Loucy (cell line): ENCODE measurements at regions not wholly inside any gene's neighbourhood (a gene's known extent, or its start where the extent isn't known, plus 50 kb on each side); places are given as distances from the start of the nearest gene placed in this dataset.

Experiments used
- H2AFZ ChIP-seq: fragments of 200-600 bp; sonication (generic); 2 replicates; pipeline ENCODE4 v1.6.0; 2016; ENCODE audit warnings: antibody characterized with exemption, mild to moderate bottlenecking, low read length, moderate library complexity
- H3F3A ChIP-seq: fragments of 200-600 bp; 2 replicates; pipeline ENCODE4 v1.6.0; 2016; ENCODE audit warnings: antibody characterized with exemption, low read depth, mild to moderate bottlenecking
- H3K27me3 ChIP-seq: fragments of 200-600 bp; sonication (generic); 2 replicates; pipeline ENCODE4 v1.6.1; 2014; ENCODE audit warnings: low read length, mild to moderate bottlenecking; ENCODE audit not compliant: insufficient read depth, poor library complexity, severe bottlenecking
- H3K36me3 ChIP-seq: fragments of 200-600 bp; sonication (generic); 2 replicates; pipeline ENCODE4 v1.6.1; 2016; ENCODE audit warnings: low read length; ENCODE audit not compliant: insufficient read depth
- H3K4me1 ChIP-seq: fragments of 200-600 bp; sonication (generic); 2 replicates; pipeline ENCODE4 v1.5.1; 2014; ENCODE audit warnings: low read length, mild to moderate bottlenecking; ENCODE audit not compliant: insufficient read depth, poor library complexity, severe bottlenecking
- H3K4me2 ChIP-seq: fragments of 200-600 bp; sonication (generic); 2 replicates; pipeline ENCODE4 v1.6.0; 2014; ENCODE audit warnings: antibody characterized with exemption, low read length, low read depth, mild to moderate bottlenecking; ENCODE audit not compliant: poor library complexity, severe bottlenecking
- H3K4me3 ChIP-seq: fragments of 200-600 bp; sonication (generic); 2 replicates; pipeline ENCODE4 v1.5.1; 2014; ENCODE audit warnings: low read length, mild to moderate bottlenecking, mixed read lengths; ENCODE audit not compliant: poor library complexity, severe bottlenecking
- H3K79me2 ChIP-seq: fragments of 200-600 bp; sonication (generic); 2 replicates; pipeline ENCODE4 v1.6.1; 2014; ENCODE audit warnings: low read length; ENCODE audit not compliant: insufficient read depth
- H3K9ac ChIP-seq: fragments of 200-600 bp; sonication (generic); 2 replicates; pipeline ENCODE4 v1.6.0; 2014; ENCODE audit warnings: mild to moderate bottlenecking, low read depth, low read length, moderate library complexity; ENCODE audit not compliant: poor library complexity, severe bottlenecking
- H3K9me2 ChIP-seq: fragments of 200-600 bp; sonication (generic); replicated peaks from 2 replicates; pipeline ENCODE4 v1.6.1; 2016; ENCODE audit warnings: low read depth, low read length, mixed read lengths
- H3K9me3 ChIP-seq: fragments of 200-600 bp; sonication (generic); 2 replicates; pipeline ENCODE4 v1.6.1; 2014; ENCODE audit warnings: mild to moderate bottlenecking, antibody characterized with exemption, low read length, low read depth; ENCODE audit not compliant: insufficient read depth
- H4K20me1 ChIP-seq: fragments of 200-600 bp; sonication (generic); 2 replicates; pipeline ENCODE4 v1.6.0; 2014; ENCODE audit warnings: antibody characterized with exemption, low read length, mild to moderate bottlenecking; ENCODE audit not compliant: insufficient read depth, poor library complexity, severe bottlenecking
- CTCF ChIP-seq: fragments of 200-600 bp; sonication (generic); conservative IDR thresholded peaks from 2 replicates; pipeline ENCODE4 v1.5.1; 2014; ENCODE audit warnings: mild to moderate bottlenecking, antibody characterized with exemption, low read length
- EZH2phosphoT487 ChIP-seq: fragments of 200-600 bp; IDR thresholded peaks from 2 replicates; pipeline ENCODE4 v1.6.1; 2018; ENCODE audit warnings: antibody characterized with exemption, mild to moderate bottlenecking, moderate library complexity, borderline replicate concordance

- Histone ChIP-seq H3K9me3 (no peaks in the 10 kb centered on the region), H3K4me2 (no peak overlapping the region)
- no peak for TF ChIP-seq CTCF
- no peak for TF ChIP-seq EZH2phosphoT487
These were observed 796.3 kb downstream of the MAT2B start for GRCh38 chr5:164301708-164302107.

GRCh38 chr5:164302533-164303235 lies 797.3 kb downstream of the MAT2B start:
- no peaks in the 10 kb centered on the region for H3K9me3 ChIP-seq
- no peak overlapping the region for H3K4me2 ChIP-seq
- no peaks in the 10 kb centered on the region for H3K9me2 ChIP-seq
- no peaks in the 10 kb centered on the region for H3K27me3 ChIP-seq
- H3K36me3 ChIP-seq: no peaks in the 10 kb centered on the region
- TF ChIP-seq EZH2phosphoT487 (no peak), CTCF (no peak)
- no peak overlapping the region for H3K9ac ChIP-seq
- no peaks in the 10 kb centered on the region for H3K4me1 ChIP-seq
- no peaks in the 10 kb centered on the region for H3F3A ChIP-seq
- H2AFZ ChIP-seq: no peak overlapping the region
- no peaks in the 10 kb centered on the region for H4K20me1 ChIP-seq
- H3K79me2 ChIP-seq: no peaks in the 10 kb centered on the region
- no peak overlapping the region for H3K4me3 ChIP-seq

More at GRCh38 chr5:164301708-164302107, 796.3 kb downstream of the MAT2B start:
- Histone ChIP-seq H3K9ac (no peak overlapping the region), H3K4me1 (no peaks in the 10 kb centered on the region), H3F3A (no peaks in the 10 kb centered on the region), H4K20me1 (no peaks in the 10 kb centered on the region), H3K79me2 (no peaks in the 10 kb centered on the region), H3K36me3 (no peaks in the 10 kb centered on the region), H3K4me3 (no peak overlapping the region), H3K9me2 (no peaks in the 10 kb centered on the region), H3K27me3 (no peaks in the 10 kb centered on the region), H2AFZ (no peak overlapping the region)

- no peaks in the 10 kb centered on the region for H3K27me3 ChIP-seq
- no peaks in the 10 kb centered on the region for H3K4me1 ChIP-seq
- no peaks in the 10 kb centered on the region for H3F3A ChIP-seq
- H3K79me2 ChIP-seq: no peaks in the 10 kb centered on the region
- no peak overlapping the region for H3K4me3 ChIP-seq
- H3K9me3 ChIP-seq: no peaks in the 10 kb centered on the region
- TF ChIP-seq EZH2phosphoT487: no peak
- H3K36me3 ChIP-seq: no peaks in the 10 kb centered on the region
- H3K9ac ChIP-seq: no peak overlapping the region
- no peaks in the 10 kb centered on the region for H3K9me2 ChIP-seq
- no peak overlapping the region for H2AFZ ChIP-seq
- no peaks in the 10 kb centered on the region for H4K20me1 ChIP-seq
- H3K4me2 ChIP-seq: no peak overlapping the region
These were observed 798.3 kb downstream of the MAT2B start for GRCh38 chr5:164303646-164304215.

- Histone ChIP-seq H3K4me2 (no peak overlapping the region), H3K4me3 (no peak overlapping the region), H3F3A (no peaks in the 10 kb centered on the region), H4K20me1 (no peaks in the 10 kb centered on the region), H3K9me3 (no peaks in the 10 kb centered on the region), H3K4me1 (no peaks in the 10 kb centered on the region), H3K9me2 (no peaks in the 10 kb centered on the region), H2AFZ (no peak overlapping the region), H3K79me2 (no peaks in the 10 kb centered on the region), H3K9ac (no peak overlapping the region), H3K27me3 (no peaks in the 10 kb centered on the region), H3K36me3 (no peaks in the 10 kb centered on the region)
- no peak for TF ChIP-seq EZH2phosphoT487
- TF ChIP-seq CTCF: no peak
These were observed 801.2 kb downstream of the MAT2B start for GRCh38 chr5:164306662-164307061.
